ENCODE measurements at regions not wholly inside any gene's neighbourhood (a gene's known extent, or its start where the extent isn't known, plus 50 kb on each side); places are given as distances from the start of the nearest gene placed in this dataset.

GRCh38 chr7:98719396-98719795, 102.3 kb downstream of the NPTX2 start:
- no peak for TF ChIP-seq POLR2AphosphoS5 (IDR thresholded peaks at IDR 0.05)
- TF ChIP-seq POLR2A (IDR thresholded peaks at IDR 0.05), result no peak

All from suprapubic skin (tissue), 4 donors.